HCT116 (cell line): ENCODE measurements at regions not wholly inside any gene's neighbourhood (a gene's known extent, or its start where the extent isn't known, plus 50 kb on each side); places are given as distances from the start of the nearest gene placed in this dataset.

Experiments used
- CBX3 ChIP-seq: IDR thresholded peaks from 2 replicates; pipeline ENCODE4 v1.6.1; 2012; ENCODE audit warnings: low read depth
- CTCF ChIP-seq, 3 experiments: fragments of 200-600 bp in 1 of 3; sonication (generic) in 1 of 3; IDR thresholded peaks in 2 of 3; conservative IDR thresholded peaks in 1 of 3; 2 replicates each; pipeline ENCODE4 v1.5.1; 2012 to 2017; ENCODE audit warnings: low read depth in 2 of 3, low read length in 2 of 3, antibody characterized with exemption in 1 of 3, borderline replicate concordance in 1 of 3, control low read depth in 1 of 3, mild to moderate bottlenecking in 1 of 3, mixed read lengths in 1 of 3, mixed run types in 1 of 3, moderate library complexity in 1 of 3; ENCODE audit not compliant: insufficient read depth in 1 of 3
- MAX ChIP-seq: IDR thresholded peaks from 2 replicates; pipeline ENCODE4 v1.6.1; 2012
- POLR2A ChIP-seq: IDR thresholded peaks from 2 replicates; pipeline ENCODE4 v1.7.0; 2011; ENCODE audit warnings: borderline replicate concordance; ENCODE audit not compliant: insufficient read depth, insufficient read length; ENCODE audit errors: extremely low read depth
- POLR2AphosphoS5 ChIP-seq: IDR thresholded peaks from 2 replicates; pipeline ENCODE4 v1.6.1; 2011; ENCODE audit warnings: mild to moderate bottlenecking, low read depth, low read length, moderate library complexity
- RAD21 ChIP-seq: IDR thresholded peaks from 2 replicates; pipeline ENCODE4 v1.6.1; 2012; ENCODE audit warnings: low read depth, mild to moderate bottlenecking
- SIN3A ChIP-seq: IDR thresholded peaks from 2 replicates; pipeline ENCODE4 v1.6.1; 2012; ENCODE audit warnings: low read depth
- TCF7L2 ChIP-seq: IDR thresholded peaks from 2 replicates; pipeline ENCODE4 v1.7.0; 2011; ENCODE audit warnings: borderline replicate concordance, inconsistent platforms; ENCODE audit not compliant: insufficient read depth, insufficient read length; ENCODE audit errors: extremely low read depth

GRCh38 chr9:12502520-12502919 lies 190.7 kb upstream of the TYRP1 start:
- TF ChIP-seq MAX: no peak
- no peak for TF ChIP-seq POLR2A
- no peak for TF ChIP-seq CTCF (IDR thresholded peaks at IDR 0.05 in 2 of 3, conservative IDR thresholded peaks at IDR 0.05 in 1 of 3; ENCODE audit: borderline replicate concordance in 1 of 3, insufficient read depth in 1 of 3, low read depth in 2 of 3, low read length in 2 of 3)
- no peak for TF ChIP-seq CBX3
- TF ChIP-seq POLR2AphosphoS5: no peak
- TF ChIP-seq TCF7L2: no peak
- no peak for TF ChIP-seq SIN3A
- TF ChIP-seq RAD21: no peak
